H9 (cell line): ENCODE measurements at regions not wholly inside any gene's neighbourhood (a gene's known extent, or its start where the extent isn't known, plus 50 kb on each side); places are given as distances from the start of the nearest gene placed in this dataset.

Experiments used
- DNase-seq: peaks from one replicate; pipeline ENCODE4 v3.0.0-alpha.2; 2017
- H2AFZ ChIP-seq: one replicate; pipeline ENCODE4 v1.6.1; 2013; ENCODE audit warnings: mild to moderate bottlenecking, low read length, control low read depth, moderate library complexity
- H2AK5ac ChIP-seq: 2 replicates; pipeline ENCODE4 v1.6.1; 2013; ENCODE audit warnings: low read length, control low read depth, mixed read lengths; ENCODE audit not compliant: insufficient read length
- H2BK120ac ChIP-seq: one replicate; pipeline ENCODE4 v1.6.1; 2013; ENCODE audit warnings: low read depth, mild to moderate bottlenecking, low read length, control low read depth, inconsistent platforms; ENCODE audit not compliant: poor library complexity, severe bottlenecking
- H2BK12ac ChIP-seq: 2 replicates; pipeline ENCODE4 v1.6.1; 2013; ENCODE audit warnings: low read length, control low read depth, mixed read lengths, low read depth; ENCODE audit not compliant: insufficient read length
- H2BK15ac ChIP-seq: 2 replicates; pipeline ENCODE4 v1.6.1; 2013; ENCODE audit warnings: low read depth, low read length, control low read depth
- H2BK20ac ChIP-seq: one replicate; pipeline ENCODE4 v1.6.1; 2013; ENCODE audit warnings: low read depth, mild to moderate bottlenecking, low read length, control low read depth, inconsistent platforms; ENCODE audit not compliant: poor library complexity, severe bottlenecking
- H2BK5ac ChIP-seq: 2 replicates; pipeline ENCODE4 v1.6.1; 2013; ENCODE audit warnings: low read length, control low read depth, mixed read lengths; ENCODE audit not compliant: insufficient read length
- H3K14ac ChIP-seq: 2 replicates; pipeline ENCODE4 v1.6.1; 2013; ENCODE audit warnings: low read length, control low read depth; ENCODE audit not compliant: insufficient read depth
- H3K18ac ChIP-seq: 2 replicates; pipeline ENCODE4 v1.6.1; 2013; ENCODE audit warnings: low read depth, mild to moderate bottlenecking, mixed read lengths, low read length, control low read depth; ENCODE audit not compliant: insufficient read length
- H3K23ac ChIP-seq: 2 replicates; pipeline ENCODE4 v1.6.1; 2013; ENCODE audit warnings: low read length, control low read depth, mixed read lengths, low read depth; ENCODE audit not compliant: insufficient read length
- H3K23me2 ChIP-seq: 2 replicates; pipeline ENCODE4 v1.6.1; 2013; ENCODE audit warnings: low read depth, mild to moderate bottlenecking, mixed read lengths, low read length, control low read depth; ENCODE audit not compliant: insufficient read length, poor library complexity, severe bottlenecking
- H3K27ac ChIP-seq: 2 replicates; pipeline ENCODE4 v1.5.1; 2013; ENCODE audit warnings: low read length, control low read depth, mixed read lengths, low read depth; ENCODE audit not compliant: insufficient read length
- H3K27me3 ChIP-seq: 2 replicates; pipeline ENCODE4 v1.6.1; 2013; ENCODE audit warnings: low read length, control low read depth, inconsistent platforms; ENCODE audit not compliant: insufficient read depth
- H3K4ac ChIP-seq: 2 replicates; pipeline ENCODE4 v1.6.1; 2013; ENCODE audit warnings: low read depth, mild to moderate bottlenecking, control low read depth, inconsistent platforms, low read length, moderate library complexity
- H3K4me1 ChIP-seq: 2 replicates; pipeline ENCODE4 v1.6.1; 2013; ENCODE audit warnings: low read length, control low read depth, inconsistent platforms; ENCODE audit not compliant: insufficient read depth
- H3K4me2 ChIP-seq: 2 replicates; pipeline ENCODE4 v1.6.1; 2013; ENCODE audit warnings: low read length, control low read depth, mixed read lengths; ENCODE audit not compliant: insufficient read length, insufficient read depth
- H3K56ac ChIP-seq: 2 replicates; pipeline ENCODE4 v1.6.1; 2013; ENCODE audit warnings: low read depth, mild to moderate bottlenecking, mixed read lengths, low read length, control low read depth; ENCODE audit not compliant: insufficient read length
- H3K79me1 ChIP-seq: 2 replicates; pipeline ENCODE4 v1.6.1; 2013; ENCODE audit warnings: low read depth, mild to moderate bottlenecking, moderate library complexity, low read length, control low read depth, inconsistent platforms; ENCODE audit not compliant: insufficient read depth, poor library complexity, severe bottlenecking
- H3K79me2 ChIP-seq: 2 replicates; pipeline ENCODE4 v1.6.1; 2013; ENCODE audit warnings: low read length, control low read depth, inconsistent platforms; ENCODE audit not compliant: insufficient read depth
- H3K9ac ChIP-seq: 2 replicates; pipeline ENCODE4 v1.6.1; 2013; ENCODE audit warnings: low read length, control low read depth, mixed read lengths; ENCODE audit not compliant: insufficient read length; ENCODE audit errors: extremely low read depth
- H3K9me3 ChIP-seq: one replicate; pipeline ENCODE4 v1.6.1; 2013; ENCODE audit warnings: low read depth, low read length, inconsistent platforms; ENCODE audit not compliant: control insufficient read depth
- H3T11ph ChIP-seq: one replicate; pipeline ENCODE4 v1.6.1; 2013; ENCODE audit warnings: mild to moderate bottlenecking, low read length, control low read depth, inconsistent platforms
- H4K20me1 ChIP-seq: one replicate; pipeline ENCODE4 v1.6.1; 2013; ENCODE audit not compliant: control insufficient read depth, insufficient read length, insufficient read depth
- H4K5ac ChIP-seq: 2 replicates; pipeline ENCODE4 v1.6.1; 2013; ENCODE audit warnings: low read depth, mild to moderate bottlenecking, mixed read lengths, low read length, control low read depth; ENCODE audit not compliant: insufficient read length
- H4K8ac ChIP-seq: replicated peaks from 2 replicates; pipeline ENCODE4 v1.6.1; 2013; ENCODE audit warnings: low read length, control low read depth, mixed read lengths, low read depth; ENCODE audit not compliant: insufficient read length
- H4K91ac ChIP-seq: 2 replicates; pipeline ENCODE4 v1.6.1; 2013; ENCODE audit warnings: low read depth, mild to moderate bottlenecking, moderate library complexity, mixed read lengths, low read length, control low read depth; ENCODE audit not compliant: insufficient read length
- H3K27ac Mint-ChIP-seq, 3 experiments: 2 replicates in 2 of 3; 3 replicates in 1 of 3; pipeline ENCODE4 v1.8.0; 2020 to 2021; ENCODE audit warnings: mixed read lengths in 3 of 3, mild to moderate bottlenecking in 1 of 3, moderate library complexity in 1 of 3
- H3K27me3 Mint-ChIP-seq: 2 replicates; pipeline ENCODE4 v1.8.0; 2021; ENCODE audit warnings: low read depth, mild to moderate bottlenecking, moderate library complexity, mixed read lengths
- H3K36me3 Mint-ChIP-seq, 3 experiments: 2 replicates in 2 of 3; 3 replicates in 1 of 3; pipeline ENCODE4 v1.8.0; 2020 to 2021; ENCODE audit warnings: low read depth in 3 of 3, mixed read lengths in 3 of 3; ENCODE audit not compliant: insufficient read depth in 1 of 3
- H3K4me1 Mint-ChIP-seq, 2 experiments: 2 replicates each; pipeline ENCODE4 v1.8.0; 2020; ENCODE audit warnings: mixed read lengths in 2 of 2
- H3K4me3 Mint-ChIP-seq, 2 experiments: 2 replicates in 1 of 2; 3 replicates in 1 of 2; pipeline ENCODE4 v1.8.0; 2020 to 2021; ENCODE audit warnings: mild to moderate bottlenecking in 2 of 2, mixed read lengths in 2 of 2, moderate library complexity in 1 of 2
- H3K9me3 Mint-ChIP-seq, 2 experiments: 2 replicates in 1 of 2; 3 replicates in 1 of 2; pipeline ENCODE4 v1.8.0; 2020; ENCODE audit warnings: mild to moderate bottlenecking in 2 of 2, mixed read lengths in 2 of 2, moderate library complexity in 1 of 2
- CTCF ChIP-seq: fragments of 200-600 bp; sonication (generic); conservative IDR thresholded peaks from 3 replicates; pipeline ENCODE4 v1.8.0; 2021; ENCODE audit warnings: antibody characterized with exemption, mild to moderate bottlenecking
- WGBS: extraction: QIAGEN DNeasy Blood & Tissue Kit; methylation state at CpG from one replicate; pipeline ENCODE4 v1.1.7; 2013; ENCODE audit warnings: missing lambda C conversion rate, low lambda C conversion rate, mixed read lengths; ENCODE audit not compliant: insufficient read length; ENCODE audit errors: extremely low coverage; 5-methylcytosine and 5-hydroxymethylcytosine counted together

- Histone ChIP-seq H2BK12ac (no peak overlapping the region), H2BK15ac (no peak overlapping the region), H3K4ac (no peak overlapping the region), H3K27me3 (no peaks in the 10 kb centered on the region), H4K5ac (no peak overlapping the region), H4K20me1 (no peaks in the 10 kb centered on the region), H3K79me1 (no peaks in the 10 kb centered on the region), H3K4me1 (peaks cover 4% of the 10 kb centered on the region; the same call in 1 of the 2 replicates), H2BK5ac (no peak overlapping the region), H4K91ac (no peak overlapping the region), H2AK5ac (no peak overlapping the region), H3K18ac (no peak overlapping the region), H2AFZ (no peak overlapping the region), H3K23ac (no peak overlapping the region), H3K4me2 (no peak overlapping the region), H4K8ac (no peak overlapping the region), H3T11ph (no peak overlapping the region), H2BK20ac (no peak overlapping the region), H3K23me2 (peaks cover 6% of the 10 kb centered on the region), H3K9me3 (no peaks in the 10 kb centered on the region), H3K79me2 (no peaks in the 10 kb centered on the region), H3K27ac (no peak overlapping the region), H2BK120ac (no peak overlapping the region), H3K56ac (no peak overlapping the region), H3K9ac (no peak overlapping the region), H3K14ac (no peak overlapping the region)
- Mint-ChIP-seq H3K9me3 (no peaks in the 10 kb centered on the region), H3K27me3 (peaks cover 12% of the 10 kb centered on the region), H3K4me1 (peaks cover 28 to 37% of the 10 kb centered on the region in 2 experiments), H3K4me3 (no peak overlapping the region), H3K27ac (no peak overlapping the region), H3K36me3 (no peaks in the 10 kb centered on the region)
- WGBS = no CpG with 5 or more reads among the region's 8 CpGs
- TF ChIP-seq CTCF = no peak
- no peak for DNase-seq
Measured at GRCh38 chr22:48366056-48366455, 1461.6 kb downstream of the BRD1 start.
